Mesenchymal stem cell (in vitro differentiated cells and primary cell): ENCODE measurements at regions not wholly inside any gene's neighbourhood (a gene's known extent, or its start where the extent isn't known, plus 50 kb on each side); places are given as distances from the start of the nearest gene placed in this dataset.
A peak's percentile ranks its signal among the peaks of the same experiment; 100 is the strongest.

Source experiments
- DNase-seq: peaks from one replicate; pipeline ENCODE4 v3.0.0-alpha.2; 2013
- H2AFZ ChIP-seq: one replicate; pipeline ENCODE4 v1.6.1; 2013; ENCODE audit warnings: low read depth, mild to moderate bottlenecking, control low read depth, inconsistent platforms, low read length, moderate library complexity
- H2AK5ac ChIP-seq: 2 replicates; pipeline ENCODE4 v1.6.1; 2013; ENCODE audit warnings: low read length, moderate library complexity, mild to moderate bottlenecking, inconsistent platforms; ENCODE audit not compliant: severe bottlenecking
- H2BK120ac ChIP-seq: one replicate; pipeline ENCODE4 v1.6.1; 2013; ENCODE audit warnings: low read depth, mild to moderate bottlenecking, inconsistent platforms, low read length, moderate library complexity
- H2BK12ac ChIP-seq, 2 experiments: one replicate each; pipeline ENCODE4 v1.6.1; 2013; ENCODE audit warnings: inconsistent platforms in 2 of 2, low read length in 2 of 2, mild to moderate bottlenecking in 2 of 2, moderate library complexity in 2 of 2, control low read depth in 1 of 2
- H2BK15ac ChIP-seq: one replicate; pipeline ENCODE4 v1.6.1; 2013; ENCODE audit warnings: mild to moderate bottlenecking, low read depth, inconsistent platforms; ENCODE audit not compliant: poor library complexity, severe bottlenecking
- H2BK5ac ChIP-seq: 2 replicates; pipeline ENCODE4 v1.6.1; 2013; ENCODE audit warnings: low read depth, mild to moderate bottlenecking, low read length, control low read depth, inconsistent platforms; ENCODE audit not compliant: poor library complexity, severe bottlenecking
- H3K14ac ChIP-seq, 2 experiments: one replicate each; pipeline ENCODE4 v1.6.1; 2013; ENCODE audit warnings: inconsistent platforms in 2 of 2, low read length in 2 of 2, control low read depth in 1 of 2, mild to moderate bottlenecking in 1 of 2, moderate library complexity in 1 of 2
- H3K18ac ChIP-seq, 2 experiments: one replicate each; pipeline ENCODE4 v1.6.1; 2013; ENCODE audit warnings: inconsistent platforms in 2 of 2, low read length in 2 of 2, control low read depth in 1 of 2, low read depth in 1 of 2, mild to moderate bottlenecking in 1 of 2
- H3K23ac ChIP-seq, 2 experiments: one replicate each; pipeline ENCODE4 v1.6.1; 2013; ENCODE audit warnings: inconsistent platforms in 2 of 2, low read length in 2 of 2, mild to moderate bottlenecking in 2 of 2, moderate library complexity in 2 of 2, control low read depth in 1 of 2
- H3K27ac ChIP-seq: 2 replicates; pipeline ENCODE4 v1.5.1; 2013; ENCODE audit warnings: mild to moderate bottlenecking, moderate library complexity, low read length, control low read depth, inconsistent platforms; ENCODE audit not compliant: poor library complexity, severe bottlenecking
- H3K27me3 ChIP-seq, 2 experiments: 2 replicates each; pipeline versions ENCODE4 v1.6.1 to v1.7.0; 2013; ENCODE audit warnings: low read length in 2 of 2, mild to moderate bottlenecking in 2 of 2, moderate library complexity in 2 of 2, control low read depth in 1 of 2, inconsistent platforms in 1 of 2; ENCODE audit not compliant: control insufficient read depth in 1 of 2, insufficient read depth in 1 of 2
- H3K36me3 ChIP-seq, 2 experiments: 2 replicates each; pipeline versions ENCODE4 v1.6.1 to v1.7.0; 2013; ENCODE audit warnings: low read length in 2 of 2, control low read depth in 1 of 2, inconsistent platforms in 1 of 2, low read depth in 1 of 2, mild to moderate bottlenecking in 1 of 2; ENCODE audit not compliant: insufficient read depth in 2 of 2, control insufficient read depth in 1 of 2
- H3K4ac ChIP-seq, 2 experiments: one replicate each; pipeline ENCODE4 v1.6.1; 2013; ENCODE audit warnings: inconsistent platforms in 2 of 2, low read length in 2 of 2, mild to moderate bottlenecking in 2 of 2, moderate library complexity in 2 of 2, control low read depth in 1 of 2, low read depth in 1 of 2
- H3K4me1 ChIP-seq: 2 replicates; pipeline ENCODE4 v1.6.1; 2013; ENCODE audit warnings: low read depth, low read length, control low read depth; ENCODE audit not compliant: control insufficient read depth, insufficient read depth
- H3K4me2 ChIP-seq: 2 replicates; pipeline ENCODE4 v1.6.1; 2013; ENCODE audit warnings: low read length, mild to moderate bottlenecking, inconsistent platforms; ENCODE audit not compliant: poor library complexity, severe bottlenecking
- H3K4me3 ChIP-seq, 2 experiments: 2 replicates each; pipeline versions ENCODE4 v1.5.1 to v1.7.0; 2013; ENCODE audit warnings: low read length in 2 of 2, mild to moderate bottlenecking in 2 of 2, control low read depth in 1 of 2, low read depth in 1 of 2; ENCODE audit not compliant: insufficient read depth in 1 of 2
- H3K79me1 ChIP-seq: replicated peaks from 2 replicates; pipeline ENCODE4 v1.6.1; 2013; ENCODE audit warnings: mild to moderate bottlenecking, control low read depth, low read length, inconsistent platforms; ENCODE audit not compliant: poor library complexity, severe bottlenecking
- H3K9ac ChIP-seq: 2 replicates; pipeline ENCODE4 v1.7.0; 2013; ENCODE audit warnings: mild to moderate bottlenecking, low read length, moderate library complexity
- H3K9me3 ChIP-seq: 2 replicates; pipeline ENCODE4 v1.7.0; 2013; ENCODE audit warnings: mild to moderate bottlenecking, low read length; ENCODE audit not compliant: control insufficient read depth
- H4K8ac ChIP-seq: one replicate; pipeline ENCODE4 v1.6.1; 2013; ENCODE audit warnings: inconsistent platforms, mild to moderate bottlenecking, low read length, moderate library complexity
- H4K91ac ChIP-seq: one replicate; pipeline ENCODE4 v1.6.1; 2013; ENCODE audit warnings: mild to moderate bottlenecking, low read length, inconsistent platforms
- WGBS: methylation state at CpG from one replicate; pipeline ENCODE4 v1.1.7; 2013; ENCODE audit warnings: mixed read lengths; 5-methylcytosine and 5-hydroxymethylcytosine counted together

- H2BK15ac ChIP-seq = no peak overlapping the region
- no peaks in the 10 kb centered on the region for H3K4me1 ChIP-seq
- H4K91ac ChIP-seq = no peak overlapping the region
- no peak overlapping the region for H3K14ac ChIP-seq
- peaks cover 23% of the 10 kb centered on the region for H3K9me3 ChIP-seq
- H3K27ac ChIP-seq = no peak overlapping the region
- H3K79me1 ChIP-seq = no peaks in the 10 kb centered on the region
- H2AFZ ChIP-seq = no peak overlapping the region
- no peak overlapping the region for H3K23ac ChIP-seq
- H3K36me3 ChIP-seq = no peaks in the 10 kb centered on the region
- H2BK5ac ChIP-seq = no peak overlapping the region
- no peak overlapping the region for H2BK120ac ChIP-seq
- H2BK12ac ChIP-seq = no peak overlapping the region
- H3K4ac ChIP-seq = no peak overlapping the region
- no peak overlapping the region for H2AK5ac ChIP-seq
- no peak overlapping the region for H3K4me3 ChIP-seq
- H3K4me2 ChIP-seq = no peak overlapping the region
- no peaks in the 10 kb centered on the region for H3K27me3 ChIP-seq
- H4K8ac ChIP-seq = no peak overlapping the region
- no peak overlapping the region for H3K9ac ChIP-seq
- DNase-seq = peak; percentile 42
- H3K18ac ChIP-seq = no peak overlapping the region
- WGBS = 84% methylated on average over 2 of the region's 3 CpGs
These were observed 1235.3 kb downstream of the FSTL5 start for GRCh38 chr4:160928482-160928881.

DNA sequence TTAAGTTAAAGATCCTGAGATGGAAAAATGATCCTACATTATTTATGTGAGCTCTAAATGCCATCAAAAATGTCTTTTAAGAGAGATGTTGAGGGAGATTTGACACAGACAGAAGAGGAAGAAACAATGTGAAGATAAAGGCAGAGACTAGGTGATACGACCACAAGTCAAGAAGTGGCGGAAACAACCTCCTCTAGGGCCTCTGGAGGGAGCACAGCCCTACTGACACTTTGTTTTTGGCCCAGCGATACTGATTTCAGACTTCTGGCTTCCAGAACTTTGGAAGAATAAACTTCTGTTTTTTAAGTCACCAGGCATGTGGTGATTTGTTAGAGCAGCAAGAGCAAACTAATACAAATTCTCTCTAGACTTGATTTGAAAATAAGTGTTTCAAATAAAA, 1216.1 kb downstream of the FSTL5 start:
- no peak overlapping the region for H2BK5ac ChIP-seq
- no peaks in the 10 kb centered on the region for H3K36me3 ChIP-seq
- no peak overlapping the region for H3K23ac ChIP-seq
- H2BK120ac ChIP-seq = no peak overlapping the region
- no peak overlapping the region for H2BK15ac ChIP-seq
- no peak overlapping the region for H3K4ac ChIP-seq
- no peak overlapping the region for H3K18ac ChIP-seq
- H3K4me2 ChIP-seq = no peak overlapping the region
- H3K27me3 ChIP-seq = no peaks in the 10 kb centered on the region
- no peak overlapping the region for H3K27ac ChIP-seq
- H2AK5ac ChIP-seq = no peak overlapping the region
- no peaks in the 10 kb centered on the region for H3K4me1 ChIP-seq
- no peak overlapping the region for H3K14ac ChIP-seq
- 57% methylated on average over 3 of the region's 3 CpGs for WGBS
- H3K79me1 ChIP-seq = no peaks in the 10 kb centered on the region
- no peak for DNase-seq
- H2AFZ ChIP-seq = no peak overlapping the region
- H3K9ac ChIP-seq = no peak overlapping the region
- H4K91ac ChIP-seq = no peak overlapping the region
- no peak overlapping the region for H3K4me3 ChIP-seq
- H4K8ac ChIP-seq = no peak overlapping the region
- H2BK12ac ChIP-seq = no peak overlapping the region
- H3K9me3 ChIP-seq = peaks cover 11% of the 10 kb centered on the region

GRCh38 chr4:160956875-160957274, 1206.9 kb downstream of the FSTL5 start:
- Histone ChIP-seq H3K36me3 (no peaks in the 10 kb centered on the region), H2BK15ac (no peak overlapping the region), H3K79me1 (no peaks in the 10 kb centered on the region), H2AK5ac (no peak overlapping the region), H3K23ac (no peak overlapping the region), H3K4ac (no peak overlapping the region), H3K9me3 (peaks cover 6% of the 10 kb centered on the region), H3K14ac (no peak overlapping the region), H2BK12ac (no peak overlapping the region), H3K4me3 (no peak overlapping the region), H3K27ac (no peak overlapping the region), H2BK120ac (no peak overlapping the region), H3K9ac (no peak overlapping the region), H3K18ac (no peak overlapping the region), H2BK5ac (no peak overlapping the region), H3K27me3 (no peaks in the 10 kb centered on the region), H2AFZ (no peak overlapping the region), H4K91ac (no peak overlapping the region), H3K4me2 (no peak overlapping the region), H3K4me1 (no peaks in the 10 kb centered on the region), H4K8ac (no peak overlapping the region)
- no peak for DNase-seq

DNA sequence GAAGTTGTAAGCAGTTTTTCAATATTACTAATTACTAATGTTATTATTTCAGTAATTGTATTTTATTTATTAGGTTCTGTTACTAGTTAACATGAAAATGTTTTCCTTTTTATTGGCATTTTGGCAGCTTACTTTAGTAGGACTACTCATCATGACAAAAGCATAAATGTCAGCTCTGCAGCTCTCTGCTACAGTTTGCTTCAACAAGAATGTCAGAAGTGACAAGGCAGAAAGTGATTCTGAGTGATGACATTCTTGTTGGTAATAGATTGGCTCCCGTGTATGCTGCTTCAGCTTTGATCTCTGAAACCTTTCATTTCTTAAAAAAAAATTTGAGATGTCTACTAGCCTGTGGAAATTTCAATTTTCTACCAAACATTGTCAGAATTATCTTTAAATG, 1193.9 kb downstream of the FSTL5 start:
- no peaks in the 10 kb centered on the region for H3K79me1 ChIP-seq
- no peak overlapping the region for H2BK120ac ChIP-seq
- no peak overlapping the region for H2BK15ac ChIP-seq
- H3K27me3 ChIP-seq = no peaks in the 10 kb centered on the region
- H3K9me3 ChIP-seq = peaks cover 6% of the 10 kb centered on the region
- WGBS = 40% methylated on average over 1 of the region's 1 CpG
- DNase-seq = no peak
- no peak overlapping the region for H2AK5ac ChIP-seq
- no peaks in the 10 kb centered on the region for H3K4me1 ChIP-seq
- H2BK5ac ChIP-seq = no peak overlapping the region
- no peaks in the 10 kb centered on the region for H3K36me3 ChIP-seq
- no peak overlapping the region for H3K4me3 ChIP-seq
- no peak overlapping the region for H3K23ac ChIP-seq
- H3K4me2 ChIP-seq = no peak overlapping the region
- H3K18ac ChIP-seq = no peak overlapping the region
- H4K91ac ChIP-seq = no peak overlapping the region
- H3K9ac ChIP-seq = no peak overlapping the region
- no peak overlapping the region for H4K8ac ChIP-seq
- no peak overlapping the region for H3K27ac ChIP-seq
- no peak overlapping the region for H2BK12ac ChIP-seq
- no peak overlapping the region for H2AFZ ChIP-seq
- no peak overlapping the region for H3K14ac ChIP-seq
- no peak overlapping the region for H3K4ac ChIP-seq
